ENCODE measurements at regions not wholly inside any gene's neighbourhood (a gene's known extent, or its start where the extent isn't known, plus 50 kb on each side); places are given as distances from the start of the nearest gene placed in this dataset.
"Not testable (repeated sequence)": the region's sequence is repeated elsewhere in the genome, so short reads cannot be mapped to it uniquely, and the experiment has no call there.

DNA sequence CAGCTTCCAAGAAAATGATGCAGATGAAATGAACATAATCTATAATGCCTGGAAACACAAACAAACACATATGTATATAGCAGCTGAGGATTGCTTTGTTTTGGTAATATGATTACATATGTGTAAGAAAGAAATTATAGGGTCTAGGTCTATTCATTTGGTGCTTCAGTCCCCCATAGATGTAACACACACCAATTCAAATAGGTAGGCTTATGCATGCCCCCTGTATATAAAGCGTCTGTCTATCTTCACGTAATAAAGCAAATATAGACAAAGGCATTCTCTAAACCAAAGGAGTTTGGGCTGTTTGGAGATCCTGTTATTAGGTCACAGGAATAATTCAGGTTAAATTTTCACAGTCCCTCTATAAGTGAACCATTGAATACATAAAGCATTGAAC is 270.4 kb upstream of the SGK1 start:
- ATAC-seq = no peak
- Histone ChIP-seq H3K36me3 (ENCODE audit: low read depth) (no peaks in the 10 kb centered on the region), H3K4me3 (no peak overlapping the region), H3K4me1 (ENCODE audit: low read depth) (no peaks in the 10 kb centered on the region), H3K9me3 (no peaks in the 10 kb centered on the region)
- TF ChIP-seq, protein P1, sequence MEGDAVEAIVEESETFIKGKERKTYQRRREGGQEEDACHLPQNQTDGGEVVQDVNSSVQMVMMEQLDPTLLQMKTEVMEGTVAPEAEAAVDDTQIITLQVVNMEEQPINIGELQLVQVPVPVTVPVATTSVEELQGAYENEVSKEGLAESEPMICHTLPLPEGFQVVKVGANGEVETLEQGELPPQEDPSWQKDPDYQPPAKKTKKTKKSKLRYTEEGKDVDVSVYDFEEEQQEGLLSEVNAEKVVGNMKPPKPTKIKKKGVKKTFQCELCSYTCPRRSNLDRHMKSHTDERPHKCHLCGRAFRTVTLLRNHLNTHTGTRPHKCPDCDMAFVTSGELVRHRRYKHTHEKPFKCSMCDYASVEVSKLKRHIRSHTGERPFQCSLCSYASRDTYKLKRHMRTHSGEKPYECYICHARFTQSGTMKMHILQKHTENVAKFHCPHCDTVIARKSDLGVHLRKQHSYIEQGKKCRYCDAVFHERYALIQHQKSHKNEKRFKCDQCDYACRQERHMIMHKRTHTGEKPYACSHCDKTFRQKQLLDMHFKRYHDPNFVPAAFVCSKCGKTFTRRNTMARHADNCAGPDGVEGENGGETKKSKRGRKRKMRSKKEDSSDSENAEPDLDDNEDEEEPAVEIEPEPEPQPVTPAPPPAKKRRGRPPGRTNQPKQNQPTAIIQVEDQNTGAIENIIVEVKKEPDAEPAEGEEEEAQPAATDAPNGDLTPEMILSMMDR (IDR thresholded peaks at IDR 0.05) = no peak
- DNase-seq = no peak
- intact Hi-C loops (cut with DNase I, micrococcal nuclease) = no loop called here

DNA sequence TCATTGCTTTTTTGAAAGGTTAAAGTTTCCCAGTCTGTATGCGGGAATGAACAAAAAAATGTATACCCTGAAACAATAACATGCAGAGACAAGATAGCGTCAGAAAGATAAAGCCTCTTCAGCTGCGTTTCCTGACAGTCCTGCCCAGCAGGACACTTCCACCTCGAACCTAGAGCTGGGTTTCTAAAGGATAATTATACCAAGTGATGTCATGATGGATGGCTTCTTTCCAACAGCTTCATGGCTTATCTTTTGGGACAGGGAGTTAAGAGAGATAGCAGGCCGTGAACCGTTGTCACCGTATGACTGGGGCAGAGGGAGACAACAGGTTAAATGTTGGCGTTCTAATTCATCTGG is 267.6 kb upstream of the SGK1 start:
- no peaks in the 10 kb centered on the region for H3K4me1 ChIP-seq (ENCODE audit: low read depth)
- DNase-seq (no peak), ATAC-seq (no peak)
- H3K36me3 ChIP-seq (ENCODE audit: low read depth) = no peaks in the 10 kb centered on the region
- H3K4me3 ChIP-seq = no peak overlapping the region
- TF ChIP-seq, protein P1 (IDR thresholded peaks at IDR 0.05) = no peak
- intact Hi-C loops (cut with DNase I, micrococcal nuclease) = no loop called here
- no peaks in the 10 kb centered on the region for H3K9me3 ChIP-seq

DNA sequence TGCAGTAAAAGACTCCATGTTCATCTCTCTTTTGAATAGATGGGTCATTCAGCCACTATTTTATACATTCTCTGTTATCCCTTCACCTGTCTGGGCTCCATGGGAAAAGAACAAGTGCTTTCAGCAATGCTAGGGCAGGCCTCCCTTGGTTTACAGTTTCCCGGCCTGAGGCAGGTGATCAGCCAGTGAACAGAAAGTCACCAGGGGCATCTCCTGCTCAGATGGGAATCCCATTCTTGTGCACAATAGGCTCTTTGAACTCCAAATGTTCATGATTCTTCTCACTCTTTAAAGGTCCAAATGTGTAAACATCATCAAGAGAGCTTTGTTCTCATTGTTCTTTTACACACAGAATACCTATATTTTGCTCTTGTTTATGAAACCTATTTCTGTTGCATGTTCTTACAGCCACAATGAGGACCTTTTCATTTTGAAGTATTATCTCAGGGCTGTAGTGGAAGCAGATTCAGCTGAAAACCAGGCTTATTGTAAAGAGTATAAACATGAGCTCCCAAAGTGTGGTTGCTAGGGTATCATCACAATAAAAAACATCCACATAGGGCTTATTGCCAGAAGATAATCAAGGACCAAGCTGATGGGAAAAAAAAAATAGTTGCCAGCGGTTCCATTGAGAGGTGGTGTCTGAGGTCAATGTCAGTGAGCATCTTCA is 267.1 kb upstream of the SGK1 start:
- Histone ChIP-seq H3K36me3 (ENCODE audit: low read depth) (no peaks in the 10 kb centered on the region), H3K4me3 (no peak overlapping the region), H3K4me1 (ENCODE audit: low read depth) (no peaks in the 10 kb centered on the region), H3K9me3 (no peaks in the 10 kb centered on the region)
- TF ChIP-seq, protein P1 (IDR thresholded peaks at IDR 0.05) = no peak
- ATAC-seq (no peak), DNase-seq (no peak)
- intact Hi-C loops (cut with DNase I, micrococcal nuclease) = no loop called here

DNA sequence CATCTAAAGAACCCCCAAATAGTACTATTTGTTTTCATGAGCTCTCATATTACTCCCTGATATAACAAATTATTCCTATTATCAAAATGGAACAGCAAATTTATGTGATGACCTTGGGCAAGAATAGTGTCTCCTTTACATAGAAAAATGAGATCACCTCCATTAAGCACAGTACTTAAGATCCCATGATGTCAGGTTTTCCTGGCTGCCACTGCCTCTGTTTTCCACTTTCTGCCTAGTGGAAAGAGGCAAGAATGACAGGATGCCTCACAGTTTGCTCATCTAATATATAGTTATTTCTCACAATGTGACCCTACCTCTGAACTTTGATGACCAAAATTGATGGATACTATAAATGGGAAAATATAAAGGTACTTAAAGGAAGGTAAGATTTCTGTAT is 260.1 kb upstream of the SGK1 start:
- ATAC-seq = no peak
- H3K9me3 ChIP-seq = no peaks in the 10 kb centered on the region

DNA sequence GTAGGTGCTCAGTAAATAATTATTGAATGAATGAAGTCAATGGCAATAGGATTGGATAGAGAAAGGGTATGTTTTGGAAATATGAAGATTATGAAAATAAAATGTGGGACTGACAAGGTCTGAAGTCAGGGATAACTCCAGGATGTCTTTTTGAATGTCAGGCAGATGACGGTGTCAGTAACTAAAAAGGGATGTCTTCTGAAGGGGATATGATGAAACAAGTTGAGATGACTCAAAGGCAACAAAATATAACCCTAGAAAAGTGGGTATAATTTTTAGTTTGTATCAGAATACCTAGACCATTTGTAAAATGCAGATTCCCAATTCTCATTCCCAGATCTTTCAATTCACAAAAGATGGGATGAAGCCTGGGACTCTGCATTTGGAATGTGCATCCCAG is 257.3 kb upstream of the SGK1 start:
- Histone ChIP-seq H3K9me3 (no peaks in the 10 kb centered on the region), H3K4me1 (ENCODE audit: low read depth) (no peaks in the 10 kb centered on the region), H3K4me3 (no peak overlapping the region), H3K36me3 (ENCODE audit: low read depth) (no peaks in the 10 kb centered on the region)
- DNase-seq (no peak), ATAC-seq (no peak)
- intact Hi-C loops (cut with DNase I, micrococcal nuclease) = no loop called here
- TF ChIP-seq, protein P1 (IDR thresholded peaks at IDR 0.05) = no peak

More for the DNA sequence above, 260.1 kb upstream of the SGK1 start:
- intact Hi-C loops (cut with DNase I, micrococcal nuclease) = no loop called here
- Histone ChIP-seq H3K4me3 (no peak overlapping the region), H3K4me1 (ENCODE audit: low read depth) (no peaks in the 10 kb centered on the region), H3K36me3 (ENCODE audit: low read depth) (no peaks in the 10 kb centered on the region)
- TF ChIP-seq, protein P1 (IDR thresholded peaks at IDR 0.05) = no peak
- DNase-seq = no peak

DNA sequence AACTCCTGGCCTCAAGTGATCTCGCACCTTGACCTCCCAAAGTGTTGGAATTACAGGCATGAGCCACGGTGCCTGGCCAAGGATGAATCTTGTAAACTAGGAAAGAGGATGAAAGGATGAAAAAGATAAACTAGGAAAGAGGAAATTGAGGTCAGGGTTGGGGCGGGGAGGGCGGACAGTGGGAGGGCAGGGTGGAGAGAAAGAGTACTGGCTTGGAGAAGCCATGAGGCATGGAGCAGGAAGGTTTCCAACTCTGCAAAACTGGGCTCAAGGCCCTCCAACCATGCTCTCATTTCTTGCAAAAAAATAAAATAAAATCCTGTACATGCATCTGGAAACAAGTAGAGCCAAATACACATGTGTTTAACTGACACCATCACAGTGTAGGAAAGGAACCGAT is 256.6 kb upstream of the SGK1 start:
- ATAC-seq (no peak), DNase-seq (no peak)
- intact Hi-C loops (cut with DNase I, micrococcal nuclease) = no loop called here
- TF ChIP-seq, protein P1 (IDR thresholded peaks at IDR 0.05) = no peak
- Histone ChIP-seq H3K4me1 (ENCODE audit: low read depth) (no peaks in the 10 kb centered on the region), H3K4me3 (no peak overlapping the region), H3K9me3 (no peaks in the 10 kb centered on the region), H3K36me3 (ENCODE audit: low read depth) (no peaks in the 10 kb centered on the region)

DNA sequence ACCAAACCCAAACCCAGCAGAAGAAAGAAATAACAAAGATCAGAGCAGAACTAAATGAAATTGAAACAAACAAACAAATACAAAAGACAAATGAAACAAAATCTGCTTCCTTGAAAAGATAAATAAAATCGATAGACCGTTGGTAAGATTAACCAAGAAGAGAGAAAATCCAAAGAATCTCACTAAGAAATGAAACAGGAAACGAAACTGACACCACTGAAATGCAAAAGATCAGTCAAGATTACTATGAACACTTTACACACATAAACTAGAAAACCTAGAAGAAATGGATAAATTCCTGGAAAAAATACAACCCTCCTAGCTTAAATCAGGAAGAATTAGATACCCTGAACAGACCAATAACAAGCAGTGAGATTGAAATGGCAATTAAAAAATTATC is 252.1 kb upstream of the SGK1 start:
- DNase-seq; H3K9me3 ChIP-seq; ATAC-seq; intact Hi-C loops (cut with DNase I, micrococcal nuclease); H3K4me1 ChIP-seq (ENCODE audit: low read depth); H3K4me3 ChIP-seq; H3K36me3 ChIP-seq (ENCODE audit: low read depth): not testable (repeated sequence)

All from mucosa of descending colon (tissue), 3 donors.